ENCODE measurements at regions not wholly inside any gene's neighbourhood (a gene's known extent, or its start where the extent isn't known, plus 50 kb on each side); places are given as distances from the start of the nearest gene placed in this dataset.

GRCh38 chr4:23979534-23979933 is 89.7 kb upstream of the PPARGC1A start:
- TF ChIP-seq CTCF (IDR thresholded peaks at IDR 0.05; ENCODE audit: low read depth, low read length, missing input control) (no peak), GABPA (IDR thresholded peaks at IDR 0.05 in 1 of 2, conservative IDR thresholded peaks at IDR 0.05 in 1 of 2) (no peak), TAF1 (conservative IDR thresholded peaks at IDR 0.05) (no peak), EGR1 (IDR thresholded peaks at IDR 0.05; ENCODE audit: low read depth in 2 of 2) (no peak), JUND (IDR thresholded peaks at IDR 0.05) (no peak), ZBTB33 (IDR thresholded peaks at IDR 0.05) (no peak), SP1 (IDR thresholded peaks at IDR 0.05) (no peak), HNF4A (conservative IDR thresholded peaks at IDR 0.05) (no peak), RAD21 (IDR thresholded peaks at IDR 0.05) (no peak), FOXA2 (IDR thresholded peaks at IDR 0.05) (no peak)
